ENCODE measurements at regions not wholly inside any gene's neighbourhood (a gene's known extent, or its start where the extent isn't known, plus 50 kb on each side); places are given as distances from the start of the nearest gene placed in this dataset.

- DNase-seq = no peak
- Histone ChIP-seq H3K4me1 (ENCODE audit: control insufficient read depth, insufficient read depth, low read length) (no peaks in the 10 kb centered on the region), H3K27ac (ENCODE audit: low read depth, low read length) (no peak overlapping the region), H3K4me3 (ENCODE audit: low read length) (no peak overlapping the region), H3K27me3 (ENCODE audit: control insufficient read depth, insufficient read depth, low read length, poor library complexity, severe bottlenecking) (no peaks in the 10 kb centered on the region), H3K9me3 (ENCODE audit: control insufficient read depth, low read length) (no peaks in the 10 kb centered on the region), H3K36me3 (ENCODE audit: control insufficient read depth, insufficient read depth, low read length) (no peaks in the 10 kb centered on the region), H3K9ac (ENCODE audit: extremely low read depth, low read length, poor library complexity, severe bottlenecking) (no peak overlapping the region)
- no peak for TF ChIP-seq CTCF (conservative IDR thresholded peaks at IDR 0.05)
- WGBS, 2 experiments (ENCODE audit: insufficient coverage in 1 of 2, insufficient read length in 1 of 2) = 96 to 100% methylated on average over 2 to 5 of the region's 5 CpGs
- H3K4me1 Mint-ChIP-seq = no peaks in the 10 kb centered on the region
- no peak overlapping the region for H3K27ac Mint-ChIP-seq
- H3K36me3 Mint-ChIP-seq (ENCODE audit: low read depth) = no peaks in the 10 kb centered on the region
- H3K9me3 Mint-ChIP-seq = peaks cover 3% of the 10 kb centered on the region
- no peak overlapping the region for H3K4me3 Mint-ChIP-seq
- peaks cover 2% of the 10 kb centered on the region for H3K27me3 Mint-ChIP-seq (ENCODE audit: insufficient read depth)
Observed at GRCh38 chr9:16320338-16320902, 550.0 kb downstream of the BNC2 start.

GRCh38 chr9:16321461-16322119, 548.9 kb downstream of the BNC2 start:
- H3K9ac ChIP-seq (ENCODE audit: extremely low read depth, low read length, poor library complexity, severe bottlenecking) = no peak overlapping the region
- Mint-ChIP-seq H3K9me3 (peaks cover 3% of the 10 kb centered on the region), H3K4me3 (no peak overlapping the region), H3K27me3 (ENCODE audit: insufficient read depth) (peaks cover 2% of the 10 kb centered on the region), H3K27ac (no peak overlapping the region), H3K36me3 (ENCODE audit: low read depth) (no peaks in the 10 kb centered on the region), H3K4me1 (no peaks in the 10 kb centered on the region)
- no peaks in the 10 kb centered on the region for H3K27me3 ChIP-seq (ENCODE audit: control insufficient read depth, insufficient read depth, low read length, poor library complexity, severe bottlenecking)
- no peak overlapping the region for H3K4me3 ChIP-seq (ENCODE audit: low read length)
- no peaks in the 10 kb centered on the region for H3K9me3 ChIP-seq (ENCODE audit: control insufficient read depth, low read length)
- no peaks in the 10 kb centered on the region for H3K36me3 ChIP-seq (ENCODE audit: control insufficient read depth, insufficient read depth, low read length)
- TF ChIP-seq CTCF (conservative IDR thresholded peaks at IDR 0.05) = no peak
- WGBS, 2 experiments (ENCODE audit: insufficient coverage in 1 of 2, insufficient read length in 1 of 2) = 92 to 95% methylated on average over 7 of the region's 7 CpGs
- no peak overlapping the region for H3K27ac ChIP-seq (ENCODE audit: low read depth, low read length)
- no peak for DNase-seq
- no peaks in the 10 kb centered on the region for H3K4me1 ChIP-seq (ENCODE audit: control insufficient read depth, insufficient read depth, low read length)

GRCh38 chr9:16322849-16323248, 547.6 kb downstream of the BNC2 start:
- no peaks in the 10 kb centered on the region for H3K4me1 ChIP-seq (ENCODE audit: control insufficient read depth, insufficient read depth, low read length)
- peaks cover 2% of the 10 kb centered on the region for H3K4me1 Mint-ChIP-seq
- H3K9ac ChIP-seq (ENCODE audit: extremely low read depth, low read length, poor library complexity, severe bottlenecking) = no peak overlapping the region
- no peak for TF ChIP-seq CTCF (conservative IDR thresholded peaks at IDR 0.05)
- H3K27ac Mint-ChIP-seq = no peak overlapping the region
- H3K36me3 Mint-ChIP-seq (ENCODE audit: low read depth) = no peaks in the 10 kb centered on the region
- no peaks in the 10 kb centered on the region for H3K27me3 ChIP-seq (ENCODE audit: control insufficient read depth, insufficient read depth, low read length, poor library complexity, severe bottlenecking)
- H3K4me3 Mint-ChIP-seq = no peak overlapping the region
- H3K9me3 ChIP-seq (ENCODE audit: control insufficient read depth, low read length) = no peaks in the 10 kb centered on the region
- 77 to 100% methylated on average over 2 to 6 of the region's 6 CpGs for WGBS, 2 experiments (ENCODE audit: insufficient coverage in 1 of 2, insufficient read length in 1 of 2)
- peaks cover 3% of the 10 kb centered on the region for H3K9me3 Mint-ChIP-seq
- peaks cover 2% of the 10 kb centered on the region for H3K27me3 Mint-ChIP-seq (ENCODE audit: insufficient read depth)
- H3K4me3 ChIP-seq (ENCODE audit: low read length) = no peak overlapping the region
- no peak for DNase-seq
- H3K27ac ChIP-seq (ENCODE audit: low read depth, low read length) = no peak overlapping the region
- H3K36me3 ChIP-seq (ENCODE audit: control insufficient read depth, insufficient read depth, low read length) = no peaks in the 10 kb centered on the region
